Left renal pelvis (tissue), 4 donors: ENCODE measurements at regions not wholly inside any gene's neighbourhood (a gene's known extent, or its start where the extent isn't known, plus 50 kb on each side); places are given as distances from the start of the nearest gene placed in this dataset.

Source experiments
- DNase-seq, 4 donors: peaks; one replicate each; pipeline ENCODE4 v3.0.0-alpha.2; 2013; ENCODE audit warnings: low read depth in 4 of 4, low spot score in 3 of 4

DNA sequence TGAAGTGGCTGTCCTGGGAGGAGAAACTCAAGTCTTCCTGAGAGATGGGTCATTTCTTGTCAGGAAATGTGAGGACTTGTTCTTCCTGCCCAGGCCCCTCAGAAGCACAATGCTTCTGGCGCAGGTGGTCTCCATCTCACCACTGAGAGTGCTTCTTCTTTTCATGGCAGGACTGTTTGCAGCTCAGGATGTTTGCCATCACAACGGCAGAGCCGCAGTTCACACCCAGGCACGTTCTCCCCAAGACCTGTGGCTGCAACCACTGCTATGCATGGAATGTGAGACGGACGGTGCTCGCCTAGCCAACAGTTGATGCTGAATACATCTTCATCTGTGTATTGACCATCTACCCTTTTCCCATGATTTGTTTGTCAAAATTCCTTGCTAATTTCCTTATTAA, 216.3 kb downstream of the GADD45G start:
- DNase-seq: no peak

GRCh38 chr9:89822996-89823395, 218.2 kb downstream of the GADD45G start:
- no peak for DNase-seq

DNA sequence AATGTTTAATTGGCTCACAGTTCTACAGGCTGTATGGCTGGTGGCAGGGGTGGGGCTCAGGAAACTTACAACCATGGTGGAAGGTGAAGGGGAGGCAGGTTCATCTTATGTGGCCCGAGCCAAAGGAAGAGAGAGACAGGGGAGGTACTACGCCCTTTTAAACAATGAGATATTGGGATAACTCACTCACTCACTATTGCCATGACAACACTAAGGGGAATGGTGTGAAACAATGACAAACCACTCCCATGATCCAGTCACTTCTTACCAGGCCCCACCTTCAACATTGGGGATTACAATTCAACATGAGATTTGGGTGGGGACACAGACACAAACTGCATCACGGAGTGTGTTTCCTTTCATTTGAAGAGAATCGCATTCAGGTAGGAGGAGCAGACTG, 220.9 kb downstream of the GADD45G start:
- no peak for DNase-seq

DNA sequence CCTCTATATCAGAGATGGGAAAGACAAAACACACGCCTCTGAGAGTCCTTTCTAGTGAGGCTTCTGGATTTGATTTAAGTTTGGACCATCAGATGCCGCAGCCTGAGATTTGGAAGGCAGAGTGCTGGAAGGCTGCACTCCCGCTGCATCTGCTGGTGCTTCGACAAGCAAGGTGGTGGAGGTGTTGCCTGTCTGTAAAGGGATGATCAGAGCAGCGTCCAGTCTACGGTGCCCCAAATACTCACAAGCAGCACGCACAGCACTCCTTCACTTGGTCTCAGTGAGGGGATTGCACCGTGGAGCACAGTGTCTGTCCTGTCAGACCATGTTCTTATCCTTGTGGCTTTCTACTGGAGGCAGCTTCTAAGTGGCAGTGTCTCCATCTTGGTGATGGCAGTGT, 221.4 kb downstream of the GADD45G start:
- no peak for DNase-seq

- DNase-seq: no peak
Observed at GRCh38 chr9:89829346-89829745, 224.5 kb downstream of the GADD45G start.

DNA sequence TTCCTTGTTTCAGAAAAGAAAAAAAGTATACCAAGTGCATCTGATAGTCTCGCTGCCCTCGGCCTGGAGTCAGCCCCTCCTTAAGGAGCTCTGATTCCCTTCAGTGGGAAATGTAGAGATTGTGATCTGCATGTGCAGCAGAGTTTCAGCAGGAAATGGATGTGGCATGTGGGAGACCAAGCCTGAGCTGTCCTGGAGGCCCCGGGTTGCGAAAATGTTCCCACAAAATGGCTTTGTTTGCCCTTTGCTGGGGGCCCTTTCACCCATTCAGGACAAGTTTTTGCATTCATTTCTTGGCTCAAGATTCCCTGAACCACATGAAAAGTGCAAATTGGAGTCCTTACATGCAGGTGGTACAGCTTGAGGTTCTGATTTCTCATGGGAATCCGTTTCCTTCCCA, 230.9 kb downstream of the GADD45G start:
- DNase-seq: no peak

DNA sequence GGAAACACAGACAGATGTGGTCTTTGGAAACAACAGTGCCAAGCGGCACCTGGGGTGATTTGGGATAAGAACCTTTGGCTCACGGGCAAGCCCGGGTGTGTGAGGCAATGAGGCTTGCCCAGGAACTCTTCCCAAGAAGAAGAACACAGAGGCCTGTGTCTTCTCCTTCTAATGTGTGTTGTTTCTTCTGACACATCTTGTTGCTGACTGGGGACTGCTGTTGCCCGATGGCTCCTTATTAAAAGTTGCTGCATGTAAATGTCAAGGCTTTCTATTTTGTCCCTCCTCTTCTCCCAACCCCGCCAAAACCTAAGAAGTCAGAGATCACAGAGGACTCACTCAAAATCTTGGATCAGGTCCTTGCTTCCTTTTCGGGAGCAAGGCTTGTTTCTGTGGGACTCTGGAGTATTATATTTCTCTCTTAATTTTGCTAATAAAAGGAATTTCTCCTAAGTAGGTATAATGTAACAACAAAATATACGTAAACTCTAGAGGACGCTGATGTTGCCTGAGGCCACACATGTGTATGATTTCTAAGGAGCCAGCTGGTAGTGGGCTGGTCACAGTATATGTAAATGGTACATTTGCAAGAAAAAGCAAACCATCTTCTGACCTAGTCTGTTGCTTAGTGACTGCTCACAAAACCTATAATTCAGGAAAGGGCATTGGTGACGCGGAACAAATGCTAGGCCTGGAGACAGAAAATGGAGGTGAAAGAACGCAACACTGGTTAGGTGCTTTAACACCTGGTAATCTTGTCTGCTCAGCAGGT, 232.5 kb downstream of the GADD45G start:
- no peak for DNase-seq

GRCh38 chr9:89837934-89838310, 233.1 kb downstream of the GADD45G start:
- DNase-seq: no peak

DNA sequence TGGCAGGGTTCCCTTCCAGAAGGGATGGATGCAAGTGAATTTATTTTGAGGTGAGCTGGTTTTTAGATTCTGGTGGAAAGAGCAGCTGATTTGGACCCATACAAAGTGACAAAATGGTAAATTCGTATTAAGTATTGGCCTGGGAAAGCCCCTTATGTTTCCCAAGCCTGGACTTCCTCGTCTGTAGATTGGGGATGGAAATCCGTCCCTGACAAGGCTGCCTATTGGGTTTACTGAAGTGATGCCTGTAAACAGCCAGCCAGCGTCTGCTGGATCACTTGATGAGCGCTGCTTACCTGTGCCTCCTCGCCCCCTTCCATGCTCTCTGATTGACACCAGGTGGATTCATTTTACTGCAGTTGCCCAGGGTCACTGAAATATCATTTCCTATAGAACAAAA, 233.8 kb downstream of the GADD45G start:
- no peak for DNase-seq

DNA sequence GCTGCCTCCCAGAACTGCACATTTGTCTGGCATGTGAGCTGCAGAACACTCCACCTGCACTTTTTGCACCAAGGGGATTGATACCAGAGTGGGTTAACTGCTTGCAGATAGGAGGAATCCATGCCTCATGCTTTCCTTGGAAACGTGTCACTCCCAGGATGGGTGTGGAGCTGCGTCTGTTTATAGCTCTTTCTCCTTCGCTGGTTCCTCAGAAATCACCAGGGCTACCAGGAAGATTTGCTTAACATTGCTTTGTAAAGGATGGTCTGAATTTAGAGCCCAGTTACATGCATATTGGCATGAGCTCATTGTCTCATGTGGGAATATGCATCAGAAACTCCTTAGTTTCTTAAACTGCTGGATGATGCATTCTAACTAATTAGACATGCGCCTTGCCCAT, 234.6 kb downstream of the GADD45G start:
- no peak for DNase-seq

DNA sequence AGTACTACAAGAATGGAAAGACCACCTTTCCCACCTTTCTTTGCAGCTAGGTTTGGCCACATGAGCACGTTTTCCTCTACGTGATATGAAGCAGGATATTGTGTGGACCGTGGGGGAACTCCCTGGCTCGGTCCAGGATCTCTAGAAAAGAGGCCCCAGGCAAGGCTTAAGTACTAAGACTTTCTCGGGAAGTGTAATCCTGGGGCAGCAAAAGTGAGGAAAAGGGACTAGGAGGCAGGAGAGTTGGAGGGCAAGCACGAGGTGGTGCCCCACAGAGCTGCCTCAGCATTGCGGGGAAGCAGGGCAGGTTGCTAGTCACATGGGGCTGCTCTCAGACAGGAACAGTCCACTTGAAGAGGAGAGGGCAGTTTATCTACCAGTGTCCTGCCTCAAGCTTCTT, 235.1 kb downstream of the GADD45G start:
- DNase-seq: no peak

GRCh38 chr9:89841456-89841855, 236.6 kb downstream of the GADD45G start:
- DNase-seq: no peak

- DNase-seq: no peak
Observed at GRCh38 chr9:89842267-89842768, 237.5 kb downstream of the GADD45G start.

DNA sequence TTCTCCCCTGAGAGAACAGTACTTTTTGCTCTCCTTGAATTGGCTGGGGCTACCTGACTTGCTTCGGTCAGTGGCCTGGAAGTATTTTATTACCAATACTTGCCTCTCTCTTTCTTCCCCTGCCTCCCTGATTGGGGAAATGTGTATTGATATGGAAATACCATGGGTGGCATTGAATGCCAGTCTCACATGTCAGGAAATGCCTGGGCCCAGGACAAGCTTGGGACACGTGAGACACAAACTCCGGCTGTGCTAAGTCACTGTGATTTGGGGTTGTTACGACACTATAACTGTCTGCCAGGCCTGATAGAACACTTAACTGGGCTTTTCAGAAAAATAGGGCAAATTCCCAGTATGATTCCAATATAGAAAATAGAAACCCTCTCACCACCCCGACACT, 238.3 kb downstream of the GADD45G start:
- no peak for DNase-seq

DNA sequence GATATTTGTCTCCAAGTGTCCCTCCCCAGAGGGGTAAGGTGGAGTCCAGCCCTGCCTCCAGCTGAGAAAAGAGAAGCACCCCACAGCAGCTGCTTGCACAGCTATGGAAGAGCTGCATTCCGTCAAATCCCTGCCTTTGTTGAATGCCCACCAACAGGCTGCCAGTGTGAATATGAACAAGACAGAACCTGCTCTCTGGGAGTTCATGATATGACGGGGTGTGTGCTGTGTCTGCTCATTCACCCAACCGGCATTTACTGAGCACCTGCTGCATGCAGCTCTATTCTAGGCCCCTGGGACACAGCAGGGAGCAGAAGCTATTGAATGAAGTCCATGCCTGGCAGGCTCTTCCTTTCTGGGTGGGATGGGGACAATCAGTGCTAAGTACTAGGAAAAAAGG, 238.8 kb downstream of the GADD45G start:
- DNase-seq: no peak

DNA sequence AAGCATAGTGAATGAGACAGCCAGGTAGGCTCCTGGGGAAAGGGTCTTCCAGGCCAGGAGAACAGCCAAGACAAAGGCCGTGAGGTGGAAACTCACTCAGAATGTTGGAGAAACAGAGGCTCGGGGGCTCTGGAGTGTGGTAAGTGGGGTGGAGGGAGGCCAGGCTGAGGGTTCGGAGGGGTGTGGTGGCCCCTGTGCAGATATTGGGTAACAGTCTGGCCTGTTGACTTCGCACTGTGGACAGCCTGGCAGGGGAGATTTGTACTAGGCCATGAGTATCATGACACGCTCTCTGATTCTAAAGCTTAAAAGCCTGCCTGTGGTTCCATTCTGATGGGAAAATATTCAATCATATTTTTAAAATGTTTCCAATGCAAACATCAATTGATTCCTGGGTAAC, 239.3 kb downstream of the GADD45G start:
- no peak for DNase-seq

DNA sequence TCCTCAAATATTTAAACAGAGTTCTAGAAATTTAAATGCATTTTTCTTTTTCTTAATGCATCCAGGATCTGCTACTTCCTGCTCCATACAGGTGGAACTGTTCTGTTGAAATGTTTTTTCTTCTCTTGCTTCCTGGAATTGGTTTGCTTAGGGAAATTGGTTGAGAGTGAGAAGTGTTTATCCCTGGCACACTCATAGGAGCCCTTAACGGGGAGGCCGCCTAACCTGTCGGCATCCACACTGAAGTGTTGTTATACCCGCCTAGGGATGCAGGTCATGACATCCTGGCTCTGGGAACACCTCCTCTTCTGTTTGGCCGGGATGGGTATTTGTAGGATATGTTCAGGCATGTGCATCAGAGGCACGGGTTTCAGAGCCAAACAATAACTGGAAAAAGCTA, 239.7 kb downstream of the GADD45G start:
- no peak for DNase-seq

DNA sequence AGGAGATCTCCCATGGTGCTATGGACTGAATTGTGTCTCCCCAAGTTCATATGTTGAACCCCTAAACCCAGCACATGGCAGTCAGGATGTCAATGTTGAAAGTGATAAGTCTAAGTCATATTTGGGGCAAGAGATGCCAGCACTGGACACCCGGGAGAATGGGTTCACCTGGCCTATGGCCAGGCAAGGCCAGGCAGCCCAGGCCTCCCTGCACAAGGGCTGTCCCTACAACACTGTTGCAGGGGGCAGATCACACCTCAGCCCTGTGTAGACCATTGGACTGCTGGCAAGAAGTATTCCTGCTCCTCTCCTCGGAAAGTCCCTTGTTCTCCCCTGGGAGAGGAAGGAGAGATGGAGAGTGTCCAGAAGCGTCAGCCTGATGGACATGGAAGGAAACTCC, 240.5 kb downstream of the GADD45G start:
- no peak for DNase-seq

DNA sequence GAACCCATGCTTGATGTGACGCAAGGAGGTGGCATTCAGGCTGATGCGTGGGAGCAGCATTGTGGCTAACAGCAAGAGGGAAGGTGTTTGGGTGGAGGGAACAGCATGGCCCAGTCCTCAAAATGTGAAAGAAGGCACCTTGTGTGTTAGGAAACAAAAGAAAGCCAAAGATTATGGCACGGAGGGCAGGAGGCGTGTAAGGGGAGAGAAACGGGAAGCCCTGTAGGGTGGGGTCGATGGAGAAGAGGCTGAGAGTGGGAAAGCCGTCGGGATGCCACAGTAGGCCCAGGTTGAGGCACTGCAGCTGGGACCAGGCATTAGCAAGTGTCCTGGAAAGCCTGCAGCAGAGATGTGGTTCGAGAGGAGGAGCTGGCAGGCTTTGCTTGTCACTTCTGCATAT, 241.1 kb downstream of the GADD45G start:
- no peak for DNase-seq

GRCh38 chr9:89848060-89849040, 243.5 kb downstream of the GADD45G start:
- no peak for DNase-seq

- DNase-seq: no peak
Observed at GRCh38 chr9:89849096-89849495, 244.3 kb downstream of the GADD45G start.

DNA sequence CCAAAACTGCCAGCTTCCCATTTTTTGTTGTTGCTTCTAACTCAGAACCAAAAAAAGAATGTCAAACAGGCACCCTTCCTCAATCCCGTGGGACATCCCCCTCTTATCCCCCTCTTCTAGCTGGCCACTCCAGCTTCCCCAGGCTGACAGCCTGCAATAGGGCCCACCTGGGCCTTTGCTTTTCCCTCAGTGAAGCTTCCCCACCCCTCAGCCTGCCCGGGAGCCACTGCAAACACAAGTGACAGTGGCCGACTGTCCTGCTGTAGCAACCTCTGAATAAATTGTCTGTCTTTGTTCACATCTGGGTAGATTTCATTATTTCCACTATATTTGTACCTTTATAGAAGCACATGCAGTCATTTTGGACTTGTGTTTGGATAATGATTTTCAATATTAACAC, 245.3 kb downstream of the GADD45G start:
- no peak for DNase-seq
